Omental fat pad (tissue), 3 donors: ENCODE measurements at regions not wholly inside any gene's neighbourhood (a gene's known extent, or its start where the extent isn't known, plus 50 kb on each side); places are given as distances from the start of the nearest gene placed in this dataset.
A peak's percentile ranks its signal among the peaks of the same experiment; 100 is the strongest.

Experiments used
- ATAC-seq: fragments of 150-250 bp; one replicate; pipeline ENCODE4 v1.9.1; 2016; ENCODE audit warnings: mild to moderate bottlenecking, moderate library complexity; ENCODE audit not compliant: low FRiP score
- DNase-seq: peaks from one replicate; pipeline ENCODE4 v3.0.0-alpha.2; 2019; ENCODE audit warnings: low spot score
- TF ChIP-seq, protein P1 (sequence below), 3 donors: fragments of 450-650 bp; IDR thresholded peaks; one replicate each; pipeline ENCODE4 v1.5.1; 2016 to 2017; ENCODE audit warnings: antibody characterized with exemption in 3 of 3, mild to moderate bottlenecking in 3 of 3, moderate library complexity in 2 of 3

DNA sequence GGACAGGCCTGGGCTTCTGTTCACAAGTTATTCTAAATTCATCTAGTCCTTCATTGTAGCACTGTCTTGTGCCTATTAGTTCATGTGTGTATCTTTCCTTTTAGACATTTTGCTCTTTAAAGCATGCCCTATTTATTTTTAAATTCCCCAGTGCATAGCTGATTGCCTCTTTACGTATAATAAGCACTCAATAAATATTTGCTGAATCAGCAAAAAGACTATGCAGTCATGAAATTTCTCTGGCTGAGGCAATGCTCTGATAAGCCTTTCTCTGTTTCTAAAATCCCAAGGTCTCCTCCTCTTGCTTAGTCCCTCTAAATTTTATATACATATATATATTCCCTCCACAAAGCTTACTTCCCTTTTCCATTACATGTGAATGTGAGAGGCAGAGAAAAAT lies 315.9 kb upstream of the PCSK5 start:
- DNase-seq (no peak), ATAC-seq (no peak)
- TF ChIP-seq, protein P1, sequence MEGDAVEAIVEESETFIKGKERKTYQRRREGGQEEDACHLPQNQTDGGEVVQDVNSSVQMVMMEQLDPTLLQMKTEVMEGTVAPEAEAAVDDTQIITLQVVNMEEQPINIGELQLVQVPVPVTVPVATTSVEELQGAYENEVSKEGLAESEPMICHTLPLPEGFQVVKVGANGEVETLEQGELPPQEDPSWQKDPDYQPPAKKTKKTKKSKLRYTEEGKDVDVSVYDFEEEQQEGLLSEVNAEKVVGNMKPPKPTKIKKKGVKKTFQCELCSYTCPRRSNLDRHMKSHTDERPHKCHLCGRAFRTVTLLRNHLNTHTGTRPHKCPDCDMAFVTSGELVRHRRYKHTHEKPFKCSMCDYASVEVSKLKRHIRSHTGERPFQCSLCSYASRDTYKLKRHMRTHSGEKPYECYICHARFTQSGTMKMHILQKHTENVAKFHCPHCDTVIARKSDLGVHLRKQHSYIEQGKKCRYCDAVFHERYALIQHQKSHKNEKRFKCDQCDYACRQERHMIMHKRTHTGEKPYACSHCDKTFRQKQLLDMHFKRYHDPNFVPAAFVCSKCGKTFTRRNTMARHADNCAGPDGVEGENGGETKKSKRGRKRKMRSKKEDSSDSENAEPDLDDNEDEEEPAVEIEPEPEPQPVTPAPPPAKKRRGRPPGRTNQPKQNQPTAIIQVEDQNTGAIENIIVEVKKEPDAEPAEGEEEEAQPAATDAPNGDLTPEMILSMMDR (IDR thresholded peaks at IDR 0.05): no peak

GRCh38 chr9:75582870-75583269 lies 307.6 kb upstream of the PCSK5 start:
- TF ChIP-seq, protein P1 (IDR thresholded peaks at IDR 0.05): no peak
- no peak for DNase-seq
- no peak for ATAC-seq

GRCh38 chr9:75588808-75589207 lies 301.7 kb upstream of the PCSK5 start:
- ATAC-seq: no peak
- TF ChIP-seq, protein P1 (IDR thresholded peaks at IDR 0.05): no peak
- DNase-seq: no peak

DNA sequence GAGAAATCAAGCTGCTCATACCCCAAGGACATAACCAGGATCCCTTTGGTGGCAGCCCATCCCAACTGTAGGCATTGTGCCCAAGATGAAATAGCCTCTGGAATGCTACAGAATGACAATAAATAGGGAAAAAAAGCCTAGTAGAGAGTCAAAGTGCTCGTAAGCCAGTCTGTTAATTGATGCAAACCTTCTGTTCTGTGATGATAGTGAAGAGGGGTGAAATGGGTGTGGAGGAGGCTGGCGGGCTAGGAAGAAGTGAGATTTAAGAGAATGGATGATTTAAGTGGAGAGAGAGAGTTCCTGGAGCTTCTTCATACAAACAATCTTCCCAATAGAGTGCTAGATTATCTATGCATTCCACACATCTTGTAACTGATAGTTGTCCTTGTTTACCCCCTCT lies 301.0 kb upstream of the PCSK5 start:
- DNase-seq: no peak
- TF ChIP-seq, protein P1 (IDR thresholded peaks at IDR 0.05): no peak
- no peak for ATAC-seq

DNA sequence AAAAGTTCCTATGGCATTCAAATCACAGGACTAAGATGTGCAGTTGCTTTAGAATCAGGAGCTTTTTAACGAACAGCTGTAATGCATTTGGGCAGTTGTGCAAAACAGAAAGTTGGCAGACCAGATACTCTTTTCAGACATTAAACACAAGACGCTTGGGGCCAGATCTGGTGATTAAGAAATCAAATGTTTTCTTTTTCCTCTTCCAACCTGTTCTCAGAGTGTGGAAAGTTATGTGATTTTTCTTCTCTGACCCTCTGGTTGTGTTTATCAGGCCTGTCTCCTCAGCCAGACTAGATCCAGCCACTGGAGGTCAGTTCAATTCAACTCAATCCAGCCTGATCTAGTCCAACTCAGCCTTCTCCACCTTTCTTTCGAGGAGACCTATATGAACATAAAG lies 298.5 kb upstream of the PCSK5 start:
- no peak for DNase-seq
- peak; percentile 54 for ATAC-seq
- TF ChIP-seq, protein P1 (IDR thresholded peaks at IDR 0.05): no peak

DNA sequence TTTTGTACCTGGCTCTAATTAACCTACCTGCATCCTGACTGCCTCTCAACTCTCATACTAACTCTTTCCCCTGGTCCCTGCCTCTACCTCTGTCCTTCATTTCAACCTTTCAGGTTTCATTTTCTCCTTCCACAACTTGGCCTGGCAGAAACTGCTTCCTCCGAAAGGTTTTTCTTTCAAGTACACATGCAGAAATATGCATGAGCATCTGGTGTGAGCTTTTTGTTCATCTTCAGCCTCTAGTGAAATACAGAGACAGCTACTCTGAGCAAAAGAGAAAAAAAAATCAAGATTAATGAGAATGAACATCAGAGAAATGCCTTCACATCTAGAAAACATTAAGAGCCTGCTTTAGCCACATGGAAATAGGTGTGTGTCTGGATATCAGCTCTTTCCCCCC lies 297.9 kb upstream of the PCSK5 start:
- no peak for ATAC-seq
- TF ChIP-seq, protein P1 (IDR thresholded peaks at IDR 0.05): no peak
- DNase-seq: no peak

GRCh38 chr9:75593920-75594319 lies 296.6 kb upstream of the PCSK5 start:
- ATAC-seq: no peak
- TF ChIP-seq, protein P1 (IDR thresholded peaks at IDR 0.05): no peak
- no peak for DNase-seq
